ENCODE measurements at regions not wholly inside any gene's neighbourhood (a gene's known extent, or its start where the extent isn't known, plus 50 kb on each side); places are given as distances from the start of the nearest gene placed in this dataset.
"Not testable (repeated sequence)": the region's sequence is repeated elsewhere in the genome, so short reads cannot be mapped to it uniquely, and the experiment has no call there.

DNA sequence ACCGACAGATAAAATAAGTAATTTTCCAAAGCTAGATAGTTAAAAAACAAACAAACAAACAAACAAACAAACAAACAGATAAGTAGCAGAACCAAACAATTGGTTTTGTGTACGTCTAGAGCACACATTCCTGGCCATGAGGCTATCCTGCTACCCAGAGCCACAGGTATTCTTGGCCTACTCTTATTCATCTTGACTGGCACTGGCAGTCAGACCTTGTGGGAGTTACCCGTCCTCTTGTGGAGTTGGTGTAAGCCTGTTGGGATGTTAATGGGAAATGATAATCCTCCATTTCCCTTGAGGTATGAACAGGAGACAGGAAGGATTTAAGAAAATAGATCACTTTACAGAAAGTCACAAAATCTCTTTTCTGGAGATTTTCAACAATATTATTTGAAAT lies 142.4 kb upstream of the MEOX2 start:
- DNase-seq (ENCODE audit: insufficient read length, low spot score) (no peak), FAIRE-seq (peak; percentile 11)
- TF ChIP-seq POLR2A (IDR thresholded peaks at IDR 0.05; ENCODE audit: low read depth, low read length): no peak

DNA sequence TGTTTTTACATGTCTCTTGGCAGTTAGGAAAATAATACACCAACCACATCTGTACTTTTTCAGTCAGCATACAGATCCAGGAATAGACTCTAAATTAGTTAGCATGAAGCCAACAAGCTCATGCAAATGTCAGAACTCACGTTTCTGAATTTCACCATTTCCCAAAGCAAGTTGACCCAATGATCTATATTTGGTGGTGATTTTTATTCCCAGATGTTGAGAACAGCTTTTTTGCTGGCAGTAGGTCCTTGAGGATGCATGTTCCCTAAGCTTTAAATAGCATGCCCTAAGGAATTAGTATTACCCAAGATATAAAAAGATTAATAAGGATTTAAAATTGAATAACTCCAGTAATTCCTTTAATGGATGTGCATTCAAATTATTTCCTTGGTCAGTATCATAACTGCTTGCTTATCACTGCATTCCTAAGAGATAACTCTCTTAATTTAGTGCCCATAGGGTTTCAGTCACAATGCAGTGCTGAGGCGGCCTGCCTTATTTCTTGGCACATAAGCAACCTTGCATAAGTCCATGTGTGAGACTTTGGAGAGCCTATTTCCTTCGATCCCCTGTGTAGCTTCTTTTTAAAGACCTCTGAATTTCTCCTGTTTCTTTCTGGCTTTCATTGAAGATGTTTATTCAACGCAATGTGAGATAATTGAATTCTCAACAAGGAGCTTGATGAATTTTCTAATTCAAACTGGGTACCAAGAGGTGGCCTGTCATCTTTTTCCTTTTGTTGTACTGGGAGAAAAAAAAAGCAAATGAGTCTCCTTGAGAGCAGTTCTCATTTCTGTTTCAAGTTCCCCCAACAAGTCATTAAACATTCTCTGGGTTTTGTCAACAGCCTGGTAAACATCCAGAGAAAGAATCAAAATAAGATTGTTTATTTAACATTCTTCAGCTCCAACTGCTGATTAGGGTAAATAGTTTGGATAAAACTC lies 135.3 kb upstream of the MEOX2 start:
- no peak for DNase-seq (ENCODE audit: insufficient read length, low spot score)
- no peak for FAIRE-seq
- no peak for TF ChIP-seq POLR2A (IDR thresholded peaks at IDR 0.05; ENCODE audit: low read depth, low read length)

DNA sequence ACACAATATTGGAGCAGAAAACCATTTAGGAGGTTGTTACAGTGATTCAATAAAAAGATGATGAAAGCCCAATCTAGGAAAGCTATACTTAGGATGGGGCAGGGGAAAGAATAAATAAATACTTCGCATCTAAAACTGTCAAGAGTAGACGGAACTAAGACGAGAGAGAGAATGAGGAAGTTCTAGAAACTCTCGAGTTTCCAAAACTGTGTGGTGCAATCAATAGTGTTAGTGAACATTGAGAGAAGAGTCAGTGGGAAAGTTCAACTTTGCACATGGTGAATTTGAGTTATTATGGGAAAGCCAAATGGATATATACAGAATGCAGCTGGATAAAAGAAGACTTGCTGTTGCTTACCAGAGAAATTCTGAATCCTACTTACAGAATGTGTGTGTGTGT lies 133.8 kb upstream of the MEOX2 start:
- FAIRE-seq (peak; percentile 36), DNase-seq (ENCODE audit: insufficient read length, low spot score) (no peak)
- no peak for TF ChIP-seq POLR2A (IDR thresholded peaks at IDR 0.05; ENCODE audit: low read depth, low read length)

DNA sequence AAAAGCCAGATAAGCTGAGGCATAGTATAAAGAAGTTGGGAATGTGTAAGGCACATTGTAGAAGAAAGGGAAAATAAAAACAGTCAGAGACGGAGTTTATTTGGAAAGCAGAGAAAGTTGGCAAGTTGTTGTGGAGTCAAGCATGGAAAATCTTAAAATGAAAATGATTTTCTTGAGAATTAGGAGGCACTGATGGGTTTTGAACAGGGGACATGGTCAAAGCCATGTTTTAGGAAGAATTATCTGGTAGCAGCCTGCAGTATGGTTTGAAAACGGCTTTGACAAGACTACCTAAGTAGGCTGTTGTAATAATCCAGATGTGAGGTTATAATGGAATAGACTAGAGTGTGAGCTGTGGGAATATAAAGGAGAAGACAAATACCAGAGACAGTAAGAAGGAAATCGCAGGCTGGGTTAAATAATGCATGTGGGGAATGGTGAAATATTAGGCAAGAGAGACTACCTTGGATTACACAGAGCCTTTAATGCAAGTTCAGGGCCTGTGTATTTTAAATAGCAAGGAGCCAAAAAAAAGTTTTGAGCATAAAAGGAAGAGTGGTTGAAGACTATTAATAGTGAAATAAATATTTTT lies 130.4 kb upstream of the MEOX2 start:
- TF ChIP-seq POLR2A (IDR thresholded peaks at IDR 0.05; ENCODE audit: low read depth, low read length): no peak
- FAIRE-seq (no peak), DNase-seq (ENCODE audit: insufficient read length, low spot score) (no peak)

DNA sequence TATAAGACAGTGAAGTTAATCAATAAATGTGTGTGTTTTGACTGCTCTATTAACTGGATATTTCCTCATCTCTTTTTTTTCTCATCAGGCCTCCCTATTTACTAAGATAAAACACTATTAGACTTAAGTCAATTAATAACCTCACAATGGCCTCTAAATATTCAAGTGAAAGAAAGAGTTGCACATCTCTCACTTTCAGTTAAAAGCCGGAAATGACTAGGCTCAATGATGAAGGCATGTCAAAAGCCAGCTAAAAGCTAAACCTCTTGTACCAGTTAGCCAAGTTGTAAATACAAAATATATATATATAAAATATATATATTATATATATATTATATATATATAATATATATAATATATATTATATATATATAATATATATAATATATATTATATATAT lies 127.0 kb upstream of the MEOX2 start:
- DNase-seq (ENCODE audit: insufficient read length, low spot score) (no peak), FAIRE-seq (no peak)
- no peak for TF ChIP-seq POLR2A (IDR thresholded peaks at IDR 0.05; ENCODE audit: low read depth, low read length)

DNA sequence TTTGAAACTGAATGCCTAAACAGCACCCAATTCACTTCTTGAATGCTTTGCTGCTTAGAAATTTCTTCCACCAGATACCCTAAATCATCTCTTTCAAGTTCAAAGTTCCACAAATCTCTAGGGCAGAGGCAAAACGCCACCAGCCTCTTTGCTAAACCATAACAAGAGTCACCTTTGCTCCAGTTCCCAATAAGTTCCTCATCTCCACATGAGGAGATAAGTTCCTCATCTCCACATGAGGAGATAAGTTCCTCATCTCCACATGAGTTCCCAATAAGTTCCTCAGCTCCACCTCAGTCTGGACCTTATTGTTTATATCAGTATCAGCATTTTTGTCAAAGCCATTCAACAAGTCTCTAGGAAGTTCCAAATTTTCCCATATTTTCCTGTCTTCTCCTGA lies 123.9 kb upstream of the MEOX2 start:
- not testable (repeated sequence) for DNase-seq (ENCODE audit: insufficient read length, low spot score); FAIRE-seq

DNA sequence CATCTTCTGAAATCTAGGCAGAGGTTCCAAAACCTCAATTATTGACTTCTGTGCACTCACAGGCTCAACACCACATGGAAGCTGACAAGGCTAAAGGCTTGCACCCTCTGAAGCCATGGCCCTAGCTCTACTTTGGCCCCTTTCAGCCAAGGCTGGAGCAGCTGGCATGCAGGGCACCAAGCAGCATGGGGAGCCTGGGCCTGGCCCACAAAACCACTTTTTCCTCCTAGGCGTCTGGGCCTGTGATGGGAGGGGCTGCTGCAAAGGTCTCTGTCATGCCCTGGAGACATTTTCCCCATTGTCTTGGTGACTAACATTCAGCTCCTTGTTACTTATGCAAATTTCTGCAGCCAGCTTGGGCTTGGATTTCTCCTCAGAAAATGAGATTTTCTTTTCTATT lies 123.5 kb upstream of the MEOX2 start:
- not testable (repeated sequence) for DNase-seq (ENCODE audit: insufficient read length, low spot score); FAIRE-seq

DNA sequence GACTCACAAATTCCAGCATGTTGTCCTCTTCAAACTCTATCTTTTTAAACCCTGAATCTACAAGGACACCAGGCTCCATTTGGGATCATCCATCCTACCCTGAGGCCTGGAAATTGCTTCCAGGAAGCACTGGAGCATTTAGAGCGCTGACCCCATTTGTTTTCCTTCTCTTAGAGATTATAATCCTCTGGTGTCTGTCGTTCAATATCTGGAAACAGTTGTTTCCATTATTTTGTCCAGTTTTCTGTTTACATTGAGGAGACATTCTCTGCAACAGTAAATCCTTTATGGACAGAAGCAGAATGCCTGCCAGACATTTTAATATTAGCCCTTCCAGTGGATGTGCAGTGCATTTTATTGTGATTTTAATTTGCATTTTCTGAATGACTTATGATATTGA lies 119.4 kb upstream of the MEOX2 start:
- no peak for TF ChIP-seq POLR2A (IDR thresholded peaks at IDR 0.05; ENCODE audit: low read depth, low read length)
- DNase-seq (ENCODE audit: insufficient read length, low spot score): no peak
- no peak for FAIRE-seq

DNA sequence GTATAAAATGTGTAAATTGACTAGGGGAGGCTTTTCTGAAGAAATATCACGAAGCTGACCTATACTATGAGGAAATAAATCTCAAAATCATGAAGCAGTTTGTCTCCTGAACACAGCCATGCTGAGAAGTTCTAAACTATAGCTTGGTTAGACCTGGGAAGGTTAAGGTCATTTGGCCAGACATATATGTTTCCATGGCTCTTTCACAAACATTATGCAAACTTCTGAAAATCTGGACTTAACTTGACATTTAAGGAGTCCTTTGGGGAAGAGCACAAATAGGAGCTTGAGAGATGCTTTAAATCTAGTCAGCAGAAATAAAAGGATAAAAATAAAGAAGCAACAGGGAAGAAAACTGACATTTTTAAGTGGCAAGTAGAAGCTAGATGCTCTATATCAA lies 115.9 kb upstream of the MEOX2 start:
- no peak for TF ChIP-seq POLR2A (IDR thresholded peaks at IDR 0.05; ENCODE audit: low read depth, low read length)
- FAIRE-seq (no peak), DNase-seq (ENCODE audit: insufficient read length, low spot score) (no peak)

DNA sequence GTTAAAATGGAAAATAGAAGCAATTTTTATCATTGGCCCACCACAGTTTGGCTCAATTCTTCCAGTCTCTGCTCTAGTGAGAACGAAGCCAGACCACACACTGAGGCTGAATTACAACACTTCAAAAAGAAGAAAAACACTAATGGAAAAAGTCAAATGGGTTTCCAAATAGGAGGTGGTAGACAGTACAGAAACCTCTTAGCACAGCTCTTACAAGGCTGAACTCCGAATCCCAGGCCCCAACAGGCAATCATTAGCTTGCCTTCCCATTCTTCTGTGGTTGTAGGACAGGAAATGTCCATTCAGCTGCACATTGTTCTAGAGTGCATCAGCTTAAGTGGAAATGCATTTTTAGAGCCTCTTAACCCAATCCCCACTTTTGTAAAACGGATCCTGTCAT lies 115.1 kb upstream of the MEOX2 start:
- DNase-seq (ENCODE audit: insufficient read length, low spot score) (no peak), FAIRE-seq (peak; percentile 36)
- no peak for TF ChIP-seq POLR2A (IDR thresholded peaks at IDR 0.05; ENCODE audit: low read depth, low read length)

DNA sequence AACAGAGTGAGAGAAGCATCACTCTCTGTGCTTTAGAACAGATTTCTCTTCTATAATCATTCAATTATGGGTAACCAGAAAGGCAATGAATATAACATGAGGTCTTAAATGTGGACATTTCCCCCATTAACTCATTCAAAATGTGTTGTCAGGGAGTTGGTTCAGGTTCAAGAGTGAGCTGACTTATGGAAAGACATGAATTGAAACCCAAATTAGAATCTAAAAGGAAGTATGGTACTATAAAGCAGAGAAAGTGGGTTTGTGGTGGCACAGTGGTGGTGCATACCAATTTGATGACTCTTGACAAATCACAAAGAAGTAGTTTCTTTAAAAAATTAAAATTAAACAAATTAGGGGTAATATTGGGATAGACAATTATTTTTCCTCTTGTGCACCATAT lies 114.6 kb upstream of the MEOX2 start:
- FAIRE-seq: no peak

DNA sequence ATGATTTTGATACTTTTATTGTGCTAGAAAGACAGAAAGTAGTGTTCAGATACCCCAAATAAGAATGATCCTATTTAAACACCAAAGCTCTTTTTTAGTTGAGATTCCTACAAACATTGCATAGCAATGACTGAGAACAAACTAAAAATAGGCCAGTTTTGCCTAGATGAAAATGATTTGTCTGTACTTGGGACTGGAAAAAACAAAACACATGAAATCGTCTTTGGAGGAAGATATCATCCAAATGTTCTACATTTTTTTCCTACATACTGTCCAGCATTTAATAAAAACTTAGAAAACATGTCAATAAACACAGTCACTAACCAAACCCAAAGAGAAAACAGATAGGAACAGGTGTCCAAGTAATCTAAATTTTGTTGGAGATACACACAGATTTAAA lies 111.6 kb upstream of the MEOX2 start:
- no peak for DNase-seq (ENCODE audit: insufficient read length, low spot score)
- peak; percentile 38 for FAIRE-seq
- TF ChIP-seq POLR2A (IDR thresholded peaks at IDR 0.05; ENCODE audit: low read depth, low read length): no peak

More for the DNA sequence above, 114.6 kb upstream of the MEOX2 start:
- TF ChIP-seq POLR2A (IDR thresholded peaks at IDR 0.05; ENCODE audit: low read depth, low read length): no peak
- DNase-seq (ENCODE audit: insufficient read length, low spot score): no peak

DNA sequence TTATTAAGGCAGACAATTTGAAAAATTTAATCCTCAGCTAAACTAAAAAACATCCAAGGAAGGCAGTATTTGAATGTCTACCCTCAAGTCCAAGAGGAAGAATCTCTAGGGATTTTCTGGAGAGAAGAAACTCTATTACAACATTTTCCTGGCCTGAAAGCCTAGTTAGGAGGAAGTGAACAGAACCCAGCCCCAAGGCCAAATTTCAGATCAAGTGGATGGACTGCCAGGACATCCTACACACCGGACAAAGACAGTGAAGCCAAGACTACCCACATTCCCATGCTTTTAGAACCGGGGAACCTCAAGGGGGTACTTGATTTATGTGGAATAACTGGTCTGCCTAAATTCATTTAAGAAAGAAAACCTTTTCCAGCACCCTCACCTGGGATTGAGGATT lies 108.9 kb upstream of the MEOX2 start:
- peak; percentile 58 for FAIRE-seq

DNA sequence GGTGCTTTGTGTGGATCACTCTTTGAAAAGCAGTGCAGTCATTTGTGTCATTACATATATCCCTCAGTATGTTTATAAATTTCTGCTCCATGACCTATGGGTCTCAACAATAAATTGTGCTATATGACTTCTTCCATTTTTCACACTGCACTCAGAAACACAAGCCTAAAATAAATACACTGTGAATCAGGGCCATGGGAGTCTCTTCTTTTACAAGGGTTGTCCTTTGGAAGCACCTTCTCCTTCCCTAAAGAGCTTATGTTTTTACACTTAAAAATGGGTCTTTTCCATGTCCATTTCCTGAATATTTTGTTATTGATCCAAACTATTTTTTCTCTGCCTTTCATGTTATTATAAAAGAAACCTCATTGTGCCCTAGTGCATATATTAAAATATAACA lies 108.3 kb upstream of the MEOX2 start:
- no peak for TF ChIP-seq POLR2A (IDR thresholded peaks at IDR 0.05; ENCODE audit: low read depth, low read length)
- DNase-seq (ENCODE audit: insufficient read length, low spot score) (no peak), FAIRE-seq (no peak)

More for the DNA sequence above, 108.9 kb upstream of the MEOX2 start:
- no peak for TF ChIP-seq POLR2A (IDR thresholded peaks at IDR 0.05; ENCODE audit: low read depth, low read length)
- no peak for DNase-seq (ENCODE audit: insufficient read length, low spot score)

DNA sequence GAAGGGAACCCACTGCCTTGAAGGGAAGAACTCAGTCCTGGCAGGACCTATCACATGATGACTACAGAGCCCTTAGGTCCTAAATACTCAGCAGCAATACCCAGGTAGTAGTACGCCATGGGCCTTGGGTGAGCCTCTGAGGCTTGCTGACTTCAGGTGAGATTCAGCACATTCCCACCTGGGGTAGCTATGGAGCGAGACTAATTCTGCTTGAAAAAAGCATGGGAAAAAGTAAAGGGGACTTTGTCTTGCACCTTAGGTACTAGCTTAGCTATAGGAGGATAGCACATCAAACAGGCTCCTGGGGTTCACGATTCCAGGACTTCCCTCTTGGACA lies 98.2 kb upstream of the MEOX2 start:
- DNase-seq (ENCODE audit: insufficient read length, low spot score) (no peak), FAIRE-seq (no peak)
- TF ChIP-seq POLR2A (IDR thresholded peaks at IDR 0.05; ENCODE audit: low read depth, low read length): no peak
